GM23338 (cell line): ENCODE measurements at regions not wholly inside any gene's neighbourhood (a gene's known extent, or its start where the extent isn't known, plus 50 kb on each side); places are given as distances from the start of the nearest gene placed in this dataset.

Experiments used
- ATAC-seq: fragments of 200-7000 bp; cut with Tn5 transposase; 3 replicates; pipeline ENCODE4 v1.9.1; 2020
- DNase-seq: peaks from one replicate; pipeline ENCODE4 v3.0.0-alpha.2; 2015; ENCODE audit warnings: low spot score
- H2AFZ ChIP-seq: fragments of 200-600 bp; sonication (generic); 2 replicates; pipeline ENCODE4 v1.8.0; 2016; ENCODE audit warnings: antibody characterized with exemption, mild to moderate bottlenecking, moderate library complexity
- H3F3A ChIP-seq: fragments of 200-600 bp; sonication (generic); replicated peaks from 2 replicates; pipeline ENCODE4 v1.8.0; 2017; ENCODE audit warnings: antibody characterized with exemption, mixed run types, low read depth
- H3K27ac ChIP-seq: fragments of 200-600 bp; sonication (generic); 2 replicates; pipeline ENCODE4 v1.6.1; 2016; ENCODE audit warnings: low read depth
- H3K27me3 ChIP-seq: fragments of 200-600 bp; sonication (generic); 2 replicates; pipeline ENCODE4 v1.8.0; 2016; ENCODE audit warnings: mild to moderate bottlenecking, mixed run types, moderate library complexity; ENCODE audit not compliant: insufficient read depth
- H3K36me3 ChIP-seq: fragments of 200-600 bp; sonication (generic); 2 replicates; pipeline ENCODE4 v1.8.0; 2016; ENCODE audit warnings: mild to moderate bottlenecking; ENCODE audit not compliant: insufficient read depth
- H3K4me1 ChIP-seq: fragments of 200-600 bp; sonication (generic); 2 replicates; pipeline ENCODE4 v1.8.0; 2016; ENCODE audit warnings: mild to moderate bottlenecking, moderate library complexity; ENCODE audit not compliant: insufficient read depth
- H3K4me2 ChIP-seq: fragments of 200-600 bp; sonication (generic); 2 replicates; pipeline ENCODE4 v1.7.1; 2017; ENCODE audit warnings: mixed run types
- H3K4me3 ChIP-seq: fragments of 200-600 bp; sonication (generic); 2 replicates; pipeline ENCODE4 v1.6.1; 2016; ENCODE audit warnings: mixed run types
- H3K79me2 ChIP-seq: fragments of 200-600 bp; sonication (generic); replicated peaks from 2 replicates; pipeline ENCODE4 v1.8.0; 2017; ENCODE audit warnings: mild to moderate bottlenecking; ENCODE audit not compliant: insufficient read depth
- H3K9me2 ChIP-seq: fragments of 200-600 bp; sonication (generic); 2 replicates; pipeline ENCODE4 v1.8.0; 2017; ENCODE audit not compliant: insufficient read depth
- H4K20me1 ChIP-seq: fragments of 200-600 bp; sonication (generic); replicated peaks from 2 replicates; pipeline ENCODE4 v1.8.0; 2017; ENCODE audit warnings: mild to moderate bottlenecking; ENCODE audit not compliant: insufficient read depth
- H3K27ac Mint-ChIP-seq: 2 replicates; pipeline ENCODE4 v1.8.0; 2020; ENCODE audit warnings: inconsistent platforms, mild to moderate bottlenecking, moderate library complexity, mixed read lengths
- H3K27me3 Mint-ChIP-seq: 3 replicates; pipeline ENCODE4 v1.8.0; 2022; ENCODE audit warnings: low read depth, mild to moderate bottlenecking, moderate library complexity, mixed read lengths, inconsistent platforms; ENCODE audit not compliant: insufficient read depth, poor library complexity
- H3K36me3 Mint-ChIP-seq: 3 replicates; pipeline ENCODE4 v1.8.0; 2021; ENCODE audit warnings: low read depth, mild to moderate bottlenecking, inconsistent platforms, moderate library complexity, mixed read lengths
- H3K4me1 Mint-ChIP-seq: 3 replicates; pipeline ENCODE4 v1.8.0; 2020; ENCODE audit warnings: mild to moderate bottlenecking, inconsistent platforms, mixed read lengths
- H3K4me3 Mint-ChIP-seq: 3 replicates; pipeline ENCODE4 v1.8.0; 2021; ENCODE audit warnings: moderate library complexity, mild to moderate bottlenecking, inconsistent platforms, mixed read lengths
- H3K9me3 Mint-ChIP-seq: 3 replicates; pipeline ENCODE4 v1.8.0; 2020; ENCODE audit warnings: moderate library complexity, mild to moderate bottlenecking, inconsistent platforms, mixed read lengths
- CREB1 ChIP-seq: fragments of 250-450 bp; sonication (Bioruptor Pico); IDR thresholded peaks from 2 replicates; pipeline ENCODE4 v1.5.0; 2020; ENCODE audit warnings: low read depth, mild to moderate bottlenecking, moderate library complexity
- EZH2 ChIP-seq: fragments of 200-600 bp; sonication (generic); IDR thresholded peaks from one replicate; pipeline ENCODE4 v1.8.0; 2017; ENCODE audit warnings: antibody characterized with exemption, mild to moderate bottlenecking, low read depth; ENCODE audit not compliant: unreplicated experiment
- EZH2phosphoT487 ChIP-seq: fragments of 200-600 bp; sonication (generic); IDR thresholded peaks from one replicate; pipeline ENCODE4 v1.8.1; 2018; ENCODE audit warnings: antibody characterized with exemption; ENCODE audit not compliant: unreplicated experiment
- NANOG ChIP-seq: IDR thresholded peaks from 2 replicates; pipeline ENCODE4 v1.6.1; 2016; ENCODE audit warnings: antibody characterized with exemption, borderline replicate concordance
- POLR2AphosphoS5 ChIP-seq: IDR thresholded peaks from 2 replicates; pipeline ENCODE4 v1.6.1; 2016; ENCODE audit warnings: antibody characterized with exemption, low read depth
- STAT1 ChIP-seq: IDR thresholded peaks from one replicate; pipeline ENCODE4 v1.6.1; 2016; ENCODE audit warnings: antibody characterized with exemption; ENCODE audit not compliant: unreplicated experiment
- ZNF114 ChIP-seq: fragments of 250-450 bp; sonication (Bioruptor Pico); IDR thresholded peaks from 2 replicates; pipeline ENCODE4 v1.5.0; 2020; ENCODE audit warnings: mild to moderate bottlenecking, moderate library complexity
- ZNF331 ChIP-seq: fragments of 250-450 bp; sonication (Bioruptor Pico); IDR thresholded peaks from 2 replicates; pipeline ENCODE4 v1.5.0; 2020; ENCODE audit warnings: low read depth, mild to moderate bottlenecking, moderate library complexity
- TF ChIP-seq, protein P1 (sequence below), 2 experiments: fragments of 200-600 bp in 1 of 2; sonication (generic) in 1 of 2; conservative IDR thresholded peaks; 2 replicates each; pipeline versions ENCODE4 v1.5.1 to v1.6.1; 2016 to 2017; ENCODE audit warnings: antibody characterized with exemption in 2 of 2, low read depth in 2 of 2, mild to moderate bottlenecking in 2 of 2, moderate library complexity in 1 of 2
- TF ChIP-seq, protein P2 (sequence below): IDR thresholded peaks from 2 replicates; pipeline ENCODE4 v1.6.1; 2016; ENCODE audit warnings: antibody characterized with exemption
- TF ChIP-seq, protein P3 (sequence below): fragments of 250-450 bp; sonication (Bioruptor Pico); IDR thresholded peaks from 2 replicates; pipeline ENCODE4 v1.5.0; 2020; ENCODE audit warnings: mild to moderate bottlenecking, moderate library complexity
- TF ChIP-seq, protein P4 (sequence below): IDR thresholded peaks from one replicate; pipeline ENCODE4 v1.6.1; 2018; ENCODE audit warnings: antibody characterized with exemption; ENCODE audit not compliant: unreplicated experiment

DNA sequence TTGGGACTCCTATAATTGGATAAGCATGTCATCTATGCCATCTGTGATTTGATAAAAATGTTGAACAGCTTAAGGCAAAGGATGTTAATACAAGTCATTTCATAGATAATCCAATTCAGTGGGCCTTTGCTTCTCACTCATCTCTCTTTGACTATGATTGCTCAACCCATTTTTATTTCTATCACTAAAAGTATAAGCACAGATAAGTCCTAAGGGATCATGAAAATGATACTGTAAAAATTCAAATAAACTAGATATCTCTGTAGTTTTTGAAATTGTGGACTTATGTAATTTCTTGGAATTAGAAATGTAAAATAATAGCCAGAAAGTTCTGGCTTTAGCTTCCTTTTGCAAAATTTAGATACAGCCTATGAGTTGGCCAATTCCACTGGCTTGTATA is 440.3 kb downstream of the POM121L12 start:
- no peaks in the 10 kb centered on the region for H3K9me3 Mint-ChIP-seq
- H3K27ac ChIP-seq: no peak overlapping the region
- H3K36me3 Mint-ChIP-seq: no peaks in the 10 kb centered on the region
- H3K27me3 Mint-ChIP-seq: peaks cover 2% of the 10 kb centered on the region
- no peaks in the 10 kb centered on the region; the same call in 1 of the 2 replicates for H3K9me2 ChIP-seq
- no peak overlapping the region for H3K4me2 ChIP-seq
- no peaks in the 10 kb centered on the region for H3K79me2 ChIP-seq
- DNase-seq: no peak
- no peaks in the 10 kb centered on the region for H4K20me1 ChIP-seq
- H2AFZ ChIP-seq: no peak overlapping the region
- H3K27me3 ChIP-seq: no peaks in the 10 kb centered on the region
- no peak overlapping the region for H3K27ac Mint-ChIP-seq
- H3K4me3 Mint-ChIP-seq: no peak overlapping the region
- ATAC-seq: no peak
- no peak overlapping the region for H3K4me3 ChIP-seq
- TF ChIP-seq STAT1 (no peak), POLR2AphosphoS5 (no peak), CREB1 (CRISPR knock-in tag) (no peak), ZNF114 (CRISPR knock-in tag) (no peak), EZH2phosphoT487 (no peak), EZH2 (no peak), ZNF331 (no peak), NANOG (no peak)
- TF ChIP-seq, protein P1, sequence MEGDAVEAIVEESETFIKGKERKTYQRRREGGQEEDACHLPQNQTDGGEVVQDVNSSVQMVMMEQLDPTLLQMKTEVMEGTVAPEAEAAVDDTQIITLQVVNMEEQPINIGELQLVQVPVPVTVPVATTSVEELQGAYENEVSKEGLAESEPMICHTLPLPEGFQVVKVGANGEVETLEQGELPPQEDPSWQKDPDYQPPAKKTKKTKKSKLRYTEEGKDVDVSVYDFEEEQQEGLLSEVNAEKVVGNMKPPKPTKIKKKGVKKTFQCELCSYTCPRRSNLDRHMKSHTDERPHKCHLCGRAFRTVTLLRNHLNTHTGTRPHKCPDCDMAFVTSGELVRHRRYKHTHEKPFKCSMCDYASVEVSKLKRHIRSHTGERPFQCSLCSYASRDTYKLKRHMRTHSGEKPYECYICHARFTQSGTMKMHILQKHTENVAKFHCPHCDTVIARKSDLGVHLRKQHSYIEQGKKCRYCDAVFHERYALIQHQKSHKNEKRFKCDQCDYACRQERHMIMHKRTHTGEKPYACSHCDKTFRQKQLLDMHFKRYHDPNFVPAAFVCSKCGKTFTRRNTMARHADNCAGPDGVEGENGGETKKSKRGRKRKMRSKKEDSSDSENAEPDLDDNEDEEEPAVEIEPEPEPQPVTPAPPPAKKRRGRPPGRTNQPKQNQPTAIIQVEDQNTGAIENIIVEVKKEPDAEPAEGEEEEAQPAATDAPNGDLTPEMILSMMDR (conservative IDR thresholded peaks at IDR 0.05; ENCODE audit: low read depth in 2 of 2): no peak
- TF ChIP-seq, protein P2, sequence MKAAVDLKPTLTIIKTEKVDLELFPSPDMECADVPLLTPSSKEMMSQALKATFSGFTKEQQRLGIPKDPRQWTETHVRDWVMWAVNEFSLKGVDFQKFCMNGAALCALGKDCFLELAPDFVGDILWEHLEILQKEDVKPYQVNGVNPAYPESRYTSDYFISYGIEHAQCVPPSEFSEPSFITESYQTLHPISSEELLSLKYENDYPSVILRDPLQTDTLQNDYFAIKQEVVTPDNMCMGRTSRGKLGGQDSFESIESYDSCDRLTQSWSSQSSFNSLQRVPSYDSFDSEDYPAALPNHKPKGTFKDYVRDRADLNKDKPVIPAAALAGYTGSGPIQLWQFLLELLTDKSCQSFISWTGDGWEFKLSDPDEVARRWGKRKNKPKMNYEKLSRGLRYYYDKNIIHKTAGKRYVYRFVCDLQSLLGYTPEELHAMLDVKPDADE: no peak
- TF ChIP-seq, protein P3, sequence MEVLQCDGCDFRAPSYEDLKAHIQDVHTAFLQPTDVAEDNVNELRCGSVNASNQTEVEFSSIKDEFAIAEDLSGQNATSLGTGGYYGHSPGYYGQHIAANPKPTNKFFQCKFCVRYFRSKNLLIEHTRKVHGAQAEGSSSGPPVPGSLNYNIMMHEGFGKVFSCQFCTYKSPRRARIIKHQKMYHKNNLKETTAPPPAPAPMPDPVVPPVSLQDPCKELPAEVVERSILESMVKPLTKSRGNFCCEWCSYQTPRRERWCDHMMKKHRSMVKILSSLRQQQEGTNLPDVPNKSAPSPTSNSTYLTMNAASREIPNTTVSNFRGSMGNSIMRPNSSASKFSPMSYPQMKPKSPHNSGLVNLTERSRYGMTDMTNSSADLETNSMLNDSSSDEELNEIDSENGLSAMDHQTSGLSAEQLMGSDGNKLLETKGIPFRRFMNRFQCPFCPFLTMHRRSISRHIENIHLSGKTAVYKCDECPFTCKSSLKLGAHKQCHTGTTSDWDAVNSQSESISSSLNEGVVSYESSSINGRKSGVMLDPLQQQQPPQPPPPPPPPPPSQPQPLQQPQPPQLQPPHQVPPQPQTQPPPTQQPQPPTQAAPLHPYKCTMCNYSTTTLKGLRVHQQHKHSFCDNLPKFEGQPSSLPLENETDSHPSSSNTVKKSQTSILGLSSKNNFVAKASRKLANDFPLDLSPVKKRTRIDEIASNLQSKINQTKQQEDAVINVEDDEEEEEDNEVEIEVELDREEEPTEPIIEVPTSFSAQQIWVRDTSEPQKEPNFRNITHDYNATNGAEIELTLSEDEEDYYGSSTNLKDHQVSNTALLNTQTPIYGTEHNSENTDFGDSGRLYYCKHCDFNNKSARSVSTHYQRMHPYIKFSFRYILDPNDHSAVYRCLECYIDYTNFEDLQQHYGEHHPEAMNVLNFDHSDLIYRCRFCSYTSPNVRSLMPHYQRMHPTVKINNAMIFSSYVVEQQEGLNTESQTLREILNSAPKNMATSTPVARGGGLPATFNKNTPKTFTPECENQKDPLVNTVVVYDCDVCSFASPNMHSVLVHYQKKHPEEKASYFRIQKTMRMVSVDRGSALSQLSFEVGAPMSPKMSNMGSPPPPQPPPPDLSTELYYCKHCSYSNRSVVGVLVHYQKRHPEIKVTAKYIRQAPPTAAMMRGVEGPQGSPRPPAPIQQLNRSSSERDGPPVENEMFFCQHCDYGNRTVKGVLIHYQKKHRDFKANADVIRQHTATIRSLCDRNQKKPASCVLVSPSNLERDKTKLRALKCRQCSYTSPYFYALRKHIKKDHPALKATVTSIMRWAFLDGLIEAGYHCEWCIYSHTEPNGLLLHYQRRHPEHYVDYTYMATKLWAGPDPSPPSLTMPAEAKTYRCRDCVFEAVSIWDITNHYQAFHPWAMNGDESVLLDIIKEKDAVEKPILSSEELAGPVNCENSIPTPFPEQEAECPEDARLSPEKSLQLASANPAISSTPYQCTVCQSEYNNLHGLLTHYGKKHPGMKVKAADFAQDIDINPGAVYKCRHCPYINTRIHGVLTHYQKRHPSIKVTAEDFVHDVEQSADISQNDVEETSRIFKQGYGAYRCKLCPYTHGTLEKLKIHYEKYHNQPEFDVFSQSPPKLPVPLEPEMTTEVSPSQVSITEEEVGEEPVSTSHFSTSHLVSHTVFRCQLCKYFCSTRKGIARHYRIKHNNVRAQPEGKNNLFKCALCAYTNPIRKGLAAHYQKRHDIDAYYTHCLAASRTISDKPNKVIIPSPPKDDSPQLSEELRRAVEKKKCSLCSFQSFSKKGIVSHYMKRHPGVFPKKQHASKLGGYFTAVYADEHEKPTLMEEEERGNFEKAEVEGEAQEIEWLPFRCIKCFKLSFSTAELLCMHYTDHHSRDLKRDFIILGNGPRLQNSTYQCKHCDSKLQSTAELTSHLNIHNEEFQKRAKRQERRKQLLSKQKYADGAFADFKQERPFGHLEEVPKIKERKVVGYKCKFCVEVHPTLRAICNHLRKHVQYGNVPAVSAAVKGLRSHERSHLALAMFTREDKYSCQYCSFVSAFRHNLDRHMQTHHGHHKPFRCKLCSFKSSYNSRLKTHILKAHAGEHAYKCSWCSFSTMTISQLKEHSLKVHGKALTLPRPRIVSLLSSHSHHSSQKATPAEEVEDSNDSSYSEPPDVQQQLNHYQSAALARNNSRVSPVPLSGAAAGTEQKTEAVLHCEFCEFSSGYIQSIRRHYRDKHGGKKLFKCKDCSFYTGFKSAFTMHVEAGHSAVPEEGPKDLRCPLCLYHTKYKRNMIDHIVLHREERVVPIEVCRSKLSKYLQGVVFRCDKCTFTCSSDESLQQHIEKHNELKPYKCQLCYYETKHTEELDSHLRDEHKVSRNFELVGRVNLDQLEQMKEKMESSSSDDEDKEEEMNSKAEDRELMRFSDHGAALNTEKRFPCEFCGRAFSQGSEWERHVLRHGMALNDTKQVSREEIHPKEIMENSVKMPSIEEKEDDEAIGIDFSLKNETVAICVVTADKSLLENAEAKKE (CRISPR knock-in tag): no peak
- TF ChIP-seq, protein P4, sequence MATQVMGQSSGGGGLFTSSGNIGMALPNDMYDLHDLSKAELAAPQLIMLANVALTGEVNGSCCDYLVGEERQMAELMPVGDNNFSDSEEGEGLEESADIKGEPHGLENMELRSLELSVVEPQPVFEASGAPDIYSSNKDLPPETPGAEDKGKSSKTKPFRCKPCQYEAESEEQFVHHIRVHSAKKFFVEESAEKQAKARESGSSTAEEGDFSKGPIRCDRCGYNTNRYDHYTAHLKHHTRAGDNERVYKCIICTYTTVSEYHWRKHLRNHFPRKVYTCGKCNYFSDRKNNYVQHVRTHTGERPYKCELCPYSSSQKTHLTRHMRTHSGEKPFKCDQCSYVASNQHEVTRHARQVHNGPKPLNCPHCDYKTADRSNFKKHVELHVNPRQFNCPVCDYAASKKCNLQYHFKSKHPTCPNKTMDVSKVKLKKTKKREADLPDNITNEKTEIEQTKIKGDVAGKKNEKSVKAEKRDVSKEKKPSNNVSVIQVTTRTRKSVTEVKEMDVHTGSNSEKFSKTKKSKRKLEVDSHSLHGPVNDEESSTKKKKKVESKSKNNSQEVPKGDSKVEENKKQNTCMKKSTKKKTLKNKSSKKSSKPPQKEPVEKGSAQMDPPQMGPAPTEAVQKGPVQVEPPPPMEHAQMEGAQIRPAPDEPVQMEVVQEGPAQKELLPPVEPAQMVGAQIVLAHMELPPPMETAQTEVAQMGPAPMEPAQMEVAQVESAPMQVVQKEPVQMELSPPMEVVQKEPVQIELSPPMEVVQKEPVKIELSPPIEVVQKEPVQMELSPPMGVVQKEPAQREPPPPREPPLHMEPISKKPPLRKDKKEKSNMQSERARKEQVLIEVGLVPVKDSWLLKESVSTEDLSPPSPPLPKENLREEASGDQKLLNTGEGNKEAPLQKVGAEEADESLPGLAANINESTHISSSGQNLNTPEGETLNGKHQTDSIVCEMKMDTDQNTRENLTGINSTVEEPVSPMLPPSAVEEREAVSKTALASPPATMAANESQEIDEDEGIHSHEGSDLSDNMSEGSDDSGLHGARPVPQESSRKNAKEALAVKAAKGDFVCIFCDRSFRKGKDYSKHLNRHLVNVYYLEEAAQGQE: no peak
- no peaks in the 10 kb centered on the region for H3K36me3 ChIP-seq
- H3K4me1 Mint-ChIP-seq: no peaks in the 10 kb centered on the region; the same call in 2 of the 3 replicates
- H3F3A ChIP-seq: no peaks in the 10 kb centered on the region
- H3K4me1 ChIP-seq: no peaks in the 10 kb centered on the region
